HG02798 (cell line): ENCODE measurements at regions not wholly inside any gene's neighbourhood (a gene's known extent, or its start where the extent isn't known, plus 50 kb on each side); places are given as distances from the start of the nearest gene placed in this dataset.
A peak's percentile ranks its signal among the peaks of the same experiment; 100 is the strongest.

Source experiments
- ATAC-seq: cut with Tn5 transposase; IDR thresholded peaks from one replicate; pipeline ENCODE4 v1.9.1; 2021; ENCODE audit warnings: mild to moderate bottlenecking; ENCODE audit not compliant: unreplicated experiment, poor library complexity

DNA sequence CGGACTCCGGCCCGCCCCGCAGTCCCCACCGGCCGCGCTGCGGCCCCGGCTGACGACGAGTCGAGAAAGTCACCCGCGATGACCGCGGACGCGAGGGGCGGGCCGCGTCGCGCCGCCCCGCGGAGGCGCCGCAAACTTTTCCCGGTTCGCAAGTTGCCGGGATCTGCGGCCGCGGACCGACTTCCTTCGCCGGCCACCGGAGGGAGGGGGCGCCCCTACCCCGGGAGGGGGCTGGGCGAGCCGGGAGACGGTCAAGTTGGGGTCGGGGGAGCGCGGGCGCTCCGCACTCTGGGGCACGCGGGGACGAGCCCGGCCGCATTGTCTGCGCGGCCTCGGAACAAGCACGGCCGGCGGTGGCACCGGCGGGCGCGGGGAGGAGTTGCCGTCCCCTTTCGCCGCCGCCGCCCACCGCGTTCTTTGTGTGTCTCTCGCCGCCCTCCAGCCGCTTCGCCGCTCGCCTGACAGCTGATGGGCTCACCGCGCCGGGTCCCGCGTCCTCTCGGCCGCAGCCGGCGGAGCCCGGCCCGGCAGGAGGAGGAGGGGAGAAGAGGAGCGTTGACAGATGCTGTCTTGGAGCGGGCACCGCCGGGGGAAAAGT is 131.6 kb downstream of the OGFRL1 start:
- peak; percentile 45 for ATAC-seq

DNA sequence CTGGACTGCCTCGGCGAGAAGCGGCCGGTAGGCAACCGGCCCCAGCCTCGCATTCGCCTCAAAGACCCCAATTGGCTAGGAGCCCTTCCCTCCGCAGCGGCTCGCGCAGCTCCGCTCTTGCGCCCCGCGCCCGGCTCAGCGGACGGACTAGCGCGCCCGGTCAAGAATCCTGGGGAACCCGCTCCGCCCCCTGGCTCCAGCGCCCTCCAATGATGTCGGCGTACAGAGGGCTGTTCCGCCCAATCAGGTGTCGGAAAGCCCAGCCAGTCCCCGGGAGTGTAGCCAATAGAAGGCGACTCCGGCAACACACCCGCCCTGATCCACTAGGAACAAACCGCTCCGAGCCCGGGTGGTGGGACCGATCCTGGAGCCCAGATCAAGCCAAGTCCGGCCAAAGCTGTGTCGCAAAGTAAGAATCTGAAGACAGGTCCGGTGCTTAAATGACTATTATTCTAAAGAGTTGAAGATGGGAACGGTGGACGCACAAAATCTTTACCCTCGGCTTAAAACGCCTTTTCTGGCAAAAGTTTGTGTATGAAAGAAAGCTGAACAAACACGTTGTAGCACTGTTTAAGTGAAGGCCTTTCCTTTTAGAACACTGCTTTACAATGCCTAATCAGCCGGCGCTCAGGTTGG is 132.2 kb downstream of the OGFRL1 start:
- peak; percentile 98 for ATAC-seq

GRCh38 chr6:71421611-71422010 is 133.0 kb downstream of the OGFRL1 start:
- ATAC-seq = no peak

GRCh38 chr6:71430018-71430417 is 141.4 kb downstream of the OGFRL1 start:
- ATAC-seq = no peak

DNA sequence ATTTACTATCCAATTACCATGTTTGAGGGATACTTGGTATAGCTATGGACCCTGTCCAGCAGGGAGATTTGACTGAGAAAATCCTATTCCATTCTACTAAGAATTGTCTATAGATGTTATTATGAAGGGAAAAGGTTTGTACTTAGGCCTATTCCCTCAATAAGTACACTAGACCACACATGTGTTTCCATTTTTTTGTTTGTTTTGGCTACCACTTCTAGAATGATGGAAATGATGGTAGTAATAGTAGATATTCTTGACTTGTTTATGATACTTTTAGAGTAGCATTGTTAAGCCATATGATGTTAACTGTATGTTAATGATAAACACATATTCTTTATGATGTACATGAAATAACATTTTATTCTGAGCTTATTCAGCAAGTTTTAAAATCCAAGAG is 144.8 kb downstream of the OGFRL1 start:
- ATAC-seq = no peak

DNA sequence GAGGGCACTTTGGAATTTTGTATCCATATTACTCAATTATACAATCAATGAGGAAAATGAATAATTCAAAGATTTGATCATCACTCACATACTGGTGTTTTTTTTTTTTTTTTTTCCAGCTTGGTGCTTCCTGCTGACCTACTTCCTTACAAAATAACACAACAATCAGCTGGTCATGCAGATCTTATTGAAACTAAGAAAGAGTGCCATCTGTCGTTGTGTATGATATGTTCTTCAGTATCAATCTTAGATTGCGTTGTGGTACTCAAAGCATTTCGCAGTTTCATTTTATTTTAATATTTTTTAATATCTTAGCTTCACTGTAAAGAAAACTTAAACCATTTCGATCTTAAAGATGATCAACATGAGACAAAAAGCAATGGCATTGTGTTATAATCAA is 155.6 kb downstream of the OGFRL1 start:
- ATAC-seq = no peak

GRCh38 chr6:71446057-71446456 is 157.4 kb downstream of the OGFRL1 start:
- peak; percentile 50 for ATAC-seq

DNA sequence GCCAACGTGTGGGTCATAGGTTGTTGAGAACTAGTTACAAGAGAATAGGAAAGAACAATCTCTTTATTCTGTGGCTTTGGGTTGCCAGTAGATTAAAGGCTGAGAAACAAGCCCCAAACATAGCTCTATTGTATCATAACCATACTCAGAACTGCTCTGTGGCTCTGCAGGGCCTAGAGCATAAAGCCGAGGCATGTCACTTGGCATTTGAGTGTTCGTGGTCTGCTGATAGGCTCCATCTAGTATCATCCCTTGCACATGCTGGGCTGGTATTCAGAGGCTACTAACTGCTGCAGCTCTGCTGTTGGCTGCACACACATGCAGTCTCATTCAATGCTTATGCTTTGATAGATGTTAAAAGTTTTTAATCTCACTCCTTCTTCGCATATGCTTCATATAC is 157.9 kb downstream of the OGFRL1 start:
- ATAC-seq = peak; percentile 63

GRCh38 chr6:71452697-71453370 is 164.2 kb downstream of the OGFRL1 start:
- no peak for ATAC-seq

DNA sequence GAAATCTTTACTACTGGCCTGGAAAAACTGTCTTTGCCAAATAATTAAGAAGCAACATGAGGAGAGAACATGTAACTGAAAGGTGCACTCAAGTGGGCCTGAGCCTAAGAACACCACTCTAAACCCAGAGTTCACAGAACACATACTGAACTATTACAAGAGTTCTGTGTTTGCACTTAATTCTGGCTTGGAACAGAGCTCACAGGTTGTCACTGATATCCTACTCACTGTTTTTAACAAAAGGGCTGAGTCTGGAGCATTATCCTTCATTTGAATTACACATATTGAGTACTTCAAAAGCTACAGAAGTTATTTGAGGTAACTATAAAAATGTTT is 164.7 kb downstream of the OGFRL1 start:
- ATAC-seq = no peak

DNA sequence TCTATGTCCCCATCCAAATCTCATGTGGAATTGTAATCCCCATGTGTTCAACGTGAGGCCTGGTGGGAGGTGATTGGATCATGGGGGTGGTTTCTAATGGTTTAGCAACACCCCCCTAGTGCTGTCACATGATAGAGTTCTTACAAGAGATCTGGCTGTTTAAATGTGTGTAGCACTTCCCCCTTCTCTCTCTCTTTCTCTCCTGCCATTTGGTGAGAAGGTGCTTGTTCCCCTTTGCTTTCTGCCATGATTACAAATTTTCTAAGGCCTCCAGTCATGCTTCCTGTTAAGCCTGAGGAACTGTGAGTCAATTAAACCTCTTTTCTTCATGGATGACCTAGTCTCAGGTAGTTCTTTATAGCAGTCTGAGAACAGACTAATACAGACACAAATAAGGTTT is 165.4 kb downstream of the OGFRL1 start:
- ATAC-seq = no peak

GRCh38 chr6:71457929-71458328 is 169.3 kb downstream of the OGFRL1 start:
- ATAC-seq = peak; percentile 63

DNA sequence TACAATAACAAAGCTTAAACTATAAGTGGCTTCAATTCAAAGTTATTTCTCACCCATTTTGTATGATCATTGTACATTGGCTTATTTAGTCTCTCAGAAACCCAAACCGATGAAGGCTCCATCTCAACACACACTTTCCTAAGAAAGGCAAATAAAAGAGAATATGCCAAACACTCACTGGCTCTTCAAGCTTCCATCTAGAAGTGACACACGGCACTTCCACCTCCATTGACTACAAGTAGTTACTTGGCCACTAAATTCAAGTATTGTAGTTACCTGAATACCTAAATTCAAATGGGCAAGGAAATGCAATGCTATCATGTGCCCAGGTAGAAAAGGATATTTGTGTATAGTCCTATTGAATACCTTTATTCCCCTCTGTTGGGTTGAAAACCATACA is 170.6 kb downstream of the OGFRL1 start:
- no peak for ATAC-seq

GRCh38 chr6:71460933-71461332 is 172.3 kb downstream of the OGFRL1 start:
- ATAC-seq = no peak

GRCh38 chr6:71463061-71463460 is 174.4 kb downstream of the OGFRL1 start:
- ATAC-seq = no peak

DNA sequence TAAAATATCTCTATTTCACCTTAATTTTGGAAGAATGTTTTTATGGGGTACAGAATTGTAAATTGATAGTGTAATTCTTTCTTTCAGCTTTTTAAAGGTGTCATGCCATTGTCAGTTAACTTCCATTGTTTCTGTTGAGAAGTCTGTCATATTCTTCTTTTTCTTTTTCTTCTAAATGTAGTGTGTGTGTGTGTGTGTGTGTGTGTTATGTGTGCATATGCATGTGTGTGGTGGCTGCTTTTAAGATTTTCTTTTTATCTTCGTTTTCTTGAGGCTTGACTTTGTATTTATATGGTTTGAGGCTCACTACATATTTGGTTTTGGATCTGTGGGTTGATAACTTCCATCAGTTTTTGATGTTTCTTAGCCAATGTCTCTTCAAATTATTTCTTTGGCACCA is 176.5 kb downstream of the OGFRL1 start:
- ATAC-seq = no peak

DNA sequence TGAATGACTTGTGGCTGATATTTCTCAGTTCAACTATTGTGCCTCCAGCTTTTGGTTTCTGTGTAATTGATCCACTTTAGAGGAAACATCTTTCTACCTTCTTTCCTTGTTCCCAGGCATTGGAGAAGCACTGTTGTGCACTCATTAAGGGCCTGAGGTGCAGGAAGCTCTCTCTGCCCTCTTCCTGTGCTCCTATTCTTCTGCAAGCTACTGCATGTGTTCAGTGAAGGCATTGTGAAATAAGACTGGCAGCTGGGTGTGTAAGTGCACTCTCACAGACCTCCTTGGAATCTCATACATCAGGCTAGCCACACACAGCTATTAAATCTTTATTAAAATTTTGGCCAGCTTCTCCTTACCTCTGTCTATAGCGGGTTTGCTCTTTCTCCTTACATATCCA is 177.8 kb downstream of the OGFRL1 start:
- no peak for ATAC-seq

- no peak for ATAC-seq
Measured at GRCh38 chr6:71468038-71468437, 179.4 kb downstream of the OGFRL1 start.

DNA sequence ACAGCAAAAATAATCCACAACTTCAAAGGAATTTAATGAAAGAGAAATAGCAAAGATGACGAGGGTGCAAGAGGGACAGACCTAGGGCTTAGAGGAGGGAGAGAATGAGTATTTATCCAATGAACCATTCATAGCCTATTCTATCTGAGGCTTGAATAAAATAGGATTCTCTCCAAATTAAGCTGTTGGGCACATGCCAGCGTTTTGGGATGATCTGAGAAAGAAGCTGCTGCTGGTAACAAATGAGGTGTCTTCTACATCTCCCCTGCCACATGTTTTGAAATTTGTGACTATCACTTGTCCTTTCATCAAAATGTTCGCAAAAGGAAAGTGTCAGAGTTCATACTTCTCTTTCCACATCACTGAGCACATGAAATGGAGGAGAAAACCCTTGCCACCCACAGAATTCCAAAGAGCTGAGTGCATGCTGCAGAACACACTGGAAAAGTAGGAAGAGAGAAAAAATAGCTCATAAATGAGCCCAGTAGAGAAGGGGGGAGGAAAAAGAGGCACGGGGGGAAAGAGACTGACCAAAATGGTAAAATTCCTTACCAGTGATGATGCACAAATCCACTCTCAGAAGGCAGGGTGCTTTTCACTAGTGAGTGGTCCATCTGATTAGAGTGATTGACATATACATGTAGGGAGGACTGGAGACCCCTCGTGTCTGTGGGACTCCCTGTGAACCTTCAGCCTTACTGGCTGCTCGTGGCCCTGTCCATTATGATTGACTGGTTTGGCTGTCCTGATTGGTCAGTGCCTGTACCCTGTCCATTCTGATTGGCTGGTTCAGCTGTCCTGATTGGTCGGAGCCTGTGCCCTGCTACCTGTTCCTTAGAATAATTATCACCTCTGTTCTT is 180.5 kb downstream of the OGFRL1 start:
- no peak for ATAC-seq

DNA sequence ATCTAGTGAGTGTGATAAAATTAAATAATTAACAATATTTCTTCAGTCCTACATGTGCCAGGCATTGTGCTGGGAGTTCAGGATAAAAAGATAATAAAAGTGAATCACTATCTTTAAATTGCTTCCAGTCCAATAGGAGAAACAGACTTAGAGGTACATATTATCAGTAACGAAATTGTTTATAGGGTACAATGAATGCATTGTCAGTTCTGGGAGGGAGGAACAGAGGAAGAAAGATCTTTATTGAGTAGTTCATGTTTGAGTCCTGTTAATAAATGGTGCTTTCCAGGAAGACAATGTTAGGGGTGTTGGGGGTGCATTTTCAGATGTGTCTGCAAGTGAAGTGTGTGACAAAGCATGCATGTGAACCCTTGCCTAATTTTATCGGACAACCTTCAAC is 183.1 kb downstream of the OGFRL1 start:
- ATAC-seq = no peak

DNA sequence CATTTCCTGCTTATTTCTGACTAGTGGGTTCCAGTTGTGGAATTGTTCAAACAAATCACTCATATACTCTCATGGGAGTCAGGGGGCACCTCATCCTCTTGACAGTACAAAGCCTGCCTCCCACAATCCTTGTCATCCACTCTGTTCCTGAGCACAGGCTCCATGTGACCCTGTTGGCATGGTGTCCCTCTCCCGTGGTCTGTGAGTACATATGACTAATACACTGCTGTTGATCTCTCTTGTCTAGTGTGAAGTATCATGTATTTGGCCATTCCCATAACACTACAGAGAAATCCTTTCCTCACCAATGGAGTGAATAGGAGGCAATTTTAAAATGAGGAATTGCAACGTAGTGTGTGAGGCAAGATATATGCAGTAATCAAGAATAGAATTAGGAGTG is 185.3 kb downstream of the OGFRL1 start:
- ATAC-seq = no peak
